ENCODE measurements at regions not wholly inside any gene's neighbourhood (a gene's known extent, or its start where the extent isn't known, plus 50 kb on each side); places are given as distances from the start of the nearest gene placed in this dataset.
"Not testable (repeated sequence)": the region's sequence is repeated elsewhere in the genome, so short reads cannot be mapped to it uniquely, and the experiment has no call there.

DNA sequence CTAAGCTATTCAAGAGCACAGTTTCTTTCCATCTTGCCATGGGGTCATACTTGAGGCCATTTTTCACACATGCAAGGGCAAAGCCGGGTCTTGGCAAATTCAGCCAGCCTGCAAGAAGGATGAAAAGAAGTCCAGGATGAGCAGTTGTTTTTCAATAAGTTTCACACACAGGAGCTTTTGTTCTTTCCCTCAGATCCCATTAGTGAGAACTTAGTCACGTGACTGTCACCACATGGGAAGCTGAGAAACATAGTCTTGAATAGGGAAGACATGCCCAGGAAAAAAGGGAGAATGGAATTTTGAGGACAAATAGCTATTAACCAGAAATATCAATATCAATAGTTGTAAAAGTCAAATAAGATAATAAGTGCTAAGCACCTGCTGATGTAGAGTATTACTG lies 137.7 kb downstream of the AHR start:
- no peak for FAIRE-seq
- DNase-seq (ENCODE audit: insufficient read length, low spot score), result no peak

DNA sequence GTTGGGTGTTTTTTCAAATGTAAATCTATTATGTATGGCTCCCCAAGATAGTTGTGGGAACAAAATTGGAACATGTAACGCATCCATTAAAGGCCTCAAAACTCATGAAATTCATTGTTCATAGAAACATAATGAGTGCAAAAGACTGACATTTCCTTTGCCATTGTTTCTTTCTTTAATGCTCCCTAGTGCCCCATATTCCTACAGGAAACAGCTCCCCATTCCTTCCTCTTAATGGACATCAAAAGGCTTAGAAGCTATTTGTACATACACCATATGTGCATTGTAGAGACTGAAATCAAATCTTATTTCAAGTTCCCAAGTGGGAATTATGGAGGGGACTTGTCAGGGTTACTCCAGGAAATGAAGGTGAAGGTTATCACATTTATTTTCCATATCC lies 139.1 kb downstream of the AHR start:
- DNase-seq (ENCODE audit: insufficient read length, low spot score), result no peak
- FAIRE-seq, result no peak

DNA sequence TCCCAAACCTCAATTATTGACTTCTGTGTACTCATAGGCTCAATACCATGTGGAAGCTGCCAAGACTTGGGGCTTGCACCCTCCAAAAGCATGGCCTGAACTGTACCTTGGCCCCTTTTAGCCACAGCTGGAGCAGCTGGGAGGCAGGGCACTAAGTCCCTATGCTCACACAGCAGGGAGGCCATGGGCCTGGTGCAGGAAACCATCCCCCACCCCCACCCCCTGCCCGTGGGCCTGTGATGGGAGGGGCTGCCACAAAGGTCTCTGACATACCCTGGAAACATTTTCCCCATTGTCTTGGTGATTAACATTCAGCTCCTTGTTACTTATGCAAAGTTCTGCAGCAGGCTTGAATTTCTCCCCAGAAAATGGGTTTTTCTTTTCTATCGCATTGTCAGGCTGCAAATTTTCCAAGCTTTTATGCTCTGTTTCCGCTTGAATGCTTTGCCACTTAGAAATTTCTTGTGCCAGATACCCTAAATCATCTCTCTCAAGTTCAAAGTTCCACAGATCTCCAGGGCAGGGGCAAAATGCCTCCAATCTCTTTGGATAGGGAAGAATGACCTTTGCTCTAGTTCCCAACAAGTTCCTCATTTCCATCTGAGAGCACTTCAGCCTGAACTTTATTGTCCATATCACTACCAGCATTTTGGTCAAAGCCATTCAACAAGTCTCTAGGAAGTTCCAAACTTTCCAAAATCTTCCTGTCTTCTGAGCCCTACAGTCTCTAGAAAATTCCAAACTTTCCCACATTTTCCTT lies 141.8 kb downstream of the AHR start:
- DNase-seq (ENCODE audit: insufficient read length, low spot score); FAIRE-seq: not testable (repeated sequence)

DNA sequence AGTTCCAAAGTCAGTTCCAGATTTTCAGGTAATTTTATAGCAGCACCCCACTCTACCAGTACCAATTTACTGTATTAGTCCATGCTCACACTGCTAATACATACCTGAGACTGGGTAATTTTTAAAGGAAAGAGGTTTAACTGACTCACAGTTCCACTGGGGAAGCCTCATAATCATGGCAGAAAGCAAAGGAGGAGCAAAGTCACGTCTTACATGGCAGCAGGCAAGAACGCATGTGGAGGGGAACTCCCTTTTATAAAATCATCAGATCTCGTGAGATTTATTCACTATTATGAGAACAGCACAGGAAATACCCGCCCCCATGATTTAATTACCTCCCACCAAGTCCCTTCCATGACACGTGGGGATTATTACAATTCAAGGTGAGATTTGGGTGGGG lies 142.4 kb downstream of the AHR start:
- DNase-seq (ENCODE audit: insufficient read length, low spot score) (no peak), FAIRE-seq (no peak)

DNA sequence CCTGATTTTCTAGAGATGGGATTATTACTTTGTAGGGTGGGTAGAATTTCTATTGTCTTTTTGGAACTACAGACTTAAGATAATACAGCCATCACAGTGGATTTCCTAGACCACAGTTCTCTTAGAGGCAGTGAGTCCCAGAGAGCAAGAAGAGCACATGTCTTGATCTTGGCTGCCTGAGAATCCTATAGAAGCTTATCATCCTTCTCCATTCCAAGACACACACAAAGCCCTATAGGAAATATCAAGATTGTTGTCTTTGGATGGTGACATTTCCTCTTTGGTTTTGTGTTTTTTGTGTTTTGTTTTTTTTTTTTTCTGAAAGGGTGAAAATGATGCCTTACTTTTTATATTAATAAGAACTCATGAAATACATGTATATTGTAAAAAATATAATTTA lies 143.1 kb downstream of the AHR start:
- DNase-seq (ENCODE audit: insufficient read length, low spot score) (no peak), FAIRE-seq (no peak)

DNA sequence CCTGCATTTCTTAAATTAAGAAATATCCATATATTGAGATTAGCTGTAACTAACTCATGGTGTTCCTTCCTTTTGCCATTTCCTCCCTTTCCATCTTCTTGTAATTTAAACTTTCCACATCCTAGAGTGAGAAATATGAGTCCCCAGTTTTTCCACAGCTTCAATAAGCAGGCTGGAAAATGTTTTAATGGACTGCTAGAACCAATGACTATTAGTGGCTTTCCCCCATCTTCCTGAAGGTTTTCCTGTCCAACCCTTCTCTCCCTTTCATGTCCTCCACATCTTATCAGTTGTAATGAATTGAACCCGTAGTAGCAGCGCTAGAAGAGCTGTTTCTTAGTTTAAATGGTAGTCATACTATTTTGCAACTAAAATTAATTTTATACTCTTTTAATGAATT lies 145.7 kb downstream of the AHR start:
- FAIRE-seq (no peak), DNase-seq (ENCODE audit: insufficient read length, low spot score) (no peak)

DNA sequence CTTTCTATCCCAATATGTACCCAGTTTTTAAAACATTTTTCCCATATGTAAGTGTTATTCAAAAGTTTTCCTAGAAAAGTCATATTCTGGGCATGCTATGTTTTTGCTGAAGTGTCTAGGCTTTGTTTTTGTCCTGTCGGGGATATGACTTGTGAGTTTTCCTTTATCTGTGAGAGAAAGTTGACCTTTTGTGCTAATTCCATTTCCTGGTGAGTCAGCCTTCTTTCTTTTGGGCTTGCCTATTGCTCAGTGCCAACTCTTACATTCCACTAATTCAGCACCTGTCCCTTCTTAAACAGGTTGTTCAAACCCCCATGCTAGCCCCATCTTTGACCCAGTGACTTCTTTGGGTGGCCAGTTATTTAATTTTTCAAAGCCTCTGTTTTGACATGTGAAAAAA lies 146.2 kb downstream of the AHR start:
- DNase-seq (ENCODE audit: insufficient read length, low spot score), result no peak
- no peak for FAIRE-seq

DNA sequence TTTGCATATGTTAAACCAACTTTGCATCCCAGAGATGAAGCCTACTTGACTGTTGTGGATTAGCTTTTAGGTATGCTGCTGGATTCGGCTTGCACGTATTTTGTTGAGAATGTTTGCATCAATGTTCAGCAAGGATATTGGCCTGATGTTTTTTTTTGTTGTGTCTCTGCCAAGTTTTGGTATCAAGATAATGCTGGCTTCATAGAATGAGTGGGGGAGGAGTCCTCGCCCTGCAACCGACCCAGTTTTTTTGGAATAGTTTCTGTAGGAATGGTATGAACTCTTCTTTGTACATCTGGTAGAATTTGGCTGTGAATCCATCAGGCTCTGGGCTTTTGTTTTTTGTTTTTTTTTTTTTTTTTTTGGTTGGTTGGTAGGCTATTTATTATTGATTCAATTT lies 147.9 kb downstream of the AHR start:
- no peak for FAIRE-seq
- DNase-seq (ENCODE audit: insufficient read length, low spot score), result no peak

DNA sequence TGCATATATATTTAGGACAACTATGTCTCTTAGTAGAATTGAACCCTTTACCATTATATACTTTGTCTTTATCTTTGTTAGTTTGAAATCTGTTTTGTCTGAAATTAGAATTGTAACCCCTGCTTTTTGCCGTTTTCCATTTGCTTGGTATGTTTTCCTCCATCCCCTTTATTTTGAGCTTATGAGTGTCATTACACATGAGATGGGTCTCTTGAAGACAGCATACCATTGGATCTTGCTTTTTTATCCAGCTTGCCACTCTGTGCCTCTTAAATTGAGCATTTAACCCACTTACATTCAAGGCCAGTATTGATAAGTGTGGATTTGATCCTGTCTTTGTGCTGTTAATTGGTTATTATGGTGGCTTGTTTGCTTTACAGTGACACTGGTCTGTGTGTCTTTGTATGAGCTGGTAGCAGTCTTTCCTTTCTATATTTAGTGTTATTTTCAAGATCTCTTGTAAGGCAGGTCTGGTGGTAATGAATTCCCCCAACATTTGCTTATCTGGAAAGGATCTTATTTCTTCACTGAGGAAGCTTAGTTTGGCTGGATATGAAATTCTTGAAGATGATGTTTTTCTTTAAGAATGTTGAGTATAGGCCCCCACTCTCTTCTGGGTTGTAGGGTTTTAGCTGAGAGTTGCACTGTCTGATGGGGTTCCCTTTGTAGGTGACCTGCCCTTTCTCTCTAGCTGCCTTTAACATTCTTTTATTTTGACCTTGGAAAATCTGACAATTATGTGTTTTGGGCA lies 149.5 kb downstream of the AHR start:
- no peak for FAIRE-seq
- DNase-seq (ENCODE audit: insufficient read length, low spot score), result no peak

DNA sequence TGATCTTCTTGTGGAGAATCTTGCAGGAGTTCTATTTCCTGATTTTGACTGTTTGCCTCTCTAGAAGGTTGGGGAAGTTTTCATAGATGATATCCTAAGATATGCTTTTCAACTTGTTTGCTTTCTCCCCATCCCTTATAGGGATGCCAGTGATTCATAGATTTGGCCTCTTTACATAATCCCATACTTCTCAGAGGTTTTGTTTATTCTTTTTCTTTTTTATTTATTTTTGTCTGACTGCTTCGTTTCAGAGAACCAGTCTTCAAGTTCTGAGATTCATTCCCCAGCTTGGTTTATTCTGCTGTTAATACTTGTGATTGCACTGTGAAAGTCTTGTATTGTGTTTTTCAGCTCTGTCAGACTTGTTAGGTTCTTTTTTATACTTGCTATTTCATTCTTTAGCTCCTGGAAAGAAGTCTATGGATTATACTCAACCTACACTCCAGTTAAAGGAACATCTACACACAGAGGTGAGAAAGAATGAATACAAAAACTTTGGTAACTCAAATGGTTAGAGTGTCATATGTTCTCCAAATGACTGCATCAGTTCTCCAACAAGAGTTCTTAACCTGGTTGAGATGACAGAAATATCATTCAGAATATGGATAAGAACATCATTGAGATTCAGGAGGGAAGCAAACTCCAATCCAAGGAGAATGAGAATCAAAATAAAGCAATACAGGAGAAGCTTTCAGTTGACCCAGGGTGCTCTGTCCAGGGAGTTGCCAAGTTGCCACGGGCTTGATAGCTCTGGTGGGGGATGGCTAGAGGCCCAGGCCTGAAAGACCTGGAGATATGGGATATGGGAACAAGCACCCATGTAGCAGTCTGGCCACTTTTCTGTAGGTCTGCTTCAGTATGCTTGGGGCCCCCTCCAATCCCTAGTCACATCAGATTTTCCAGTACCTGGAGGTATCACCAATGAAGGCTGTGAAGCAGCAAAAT lies 150.3 kb downstream of the AHR start:
- no peak for FAIRE-seq
- DNase-seq (ENCODE audit: insufficient read length, low spot score), result no peak

DNA sequence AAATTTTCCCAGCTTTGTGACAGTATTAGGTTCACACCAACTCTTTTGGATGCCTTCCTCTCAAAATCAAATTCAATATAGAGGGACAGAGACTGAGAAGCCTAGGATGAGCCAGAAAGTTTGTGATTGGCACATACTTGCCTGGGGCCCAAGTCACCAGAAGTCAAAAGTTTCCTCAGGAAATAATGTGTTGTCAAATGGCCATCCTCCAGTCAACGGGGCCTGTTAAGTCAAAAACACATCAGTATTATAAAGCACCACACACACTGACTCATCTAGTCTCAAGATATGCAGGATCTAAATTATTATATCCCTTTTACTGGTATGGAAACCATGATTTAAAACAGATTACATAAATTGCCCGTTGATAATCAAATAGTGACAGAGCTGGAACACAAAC lies 158.1 kb downstream of the AHR start:
- FAIRE-seq, result no peak
- DNase-seq (ENCODE audit: insufficient read length, low spot score), result no peak

DNA sequence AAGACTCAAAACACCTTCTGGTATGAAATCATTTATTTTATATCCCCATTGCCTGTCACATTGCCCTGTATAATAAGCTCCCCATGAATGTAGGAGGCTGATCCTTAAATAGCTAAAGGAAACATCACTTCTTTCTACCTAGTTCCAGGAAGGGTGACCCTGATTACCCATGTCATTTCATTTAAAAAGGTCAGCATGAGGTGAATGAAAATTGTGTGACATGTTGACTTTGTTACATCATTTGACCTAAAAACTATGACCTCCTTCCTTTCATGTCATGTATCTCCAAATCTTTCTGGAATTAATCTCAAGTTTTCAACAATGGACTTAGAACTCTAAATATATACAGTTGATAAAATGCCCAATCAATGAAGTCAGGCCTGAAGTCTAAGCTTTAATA lies 161.5 kb downstream of the AHR start:
- DNase-seq (ENCODE audit: insufficient read length, low spot score), result no peak
- FAIRE-seq, result no peak

DNA sequence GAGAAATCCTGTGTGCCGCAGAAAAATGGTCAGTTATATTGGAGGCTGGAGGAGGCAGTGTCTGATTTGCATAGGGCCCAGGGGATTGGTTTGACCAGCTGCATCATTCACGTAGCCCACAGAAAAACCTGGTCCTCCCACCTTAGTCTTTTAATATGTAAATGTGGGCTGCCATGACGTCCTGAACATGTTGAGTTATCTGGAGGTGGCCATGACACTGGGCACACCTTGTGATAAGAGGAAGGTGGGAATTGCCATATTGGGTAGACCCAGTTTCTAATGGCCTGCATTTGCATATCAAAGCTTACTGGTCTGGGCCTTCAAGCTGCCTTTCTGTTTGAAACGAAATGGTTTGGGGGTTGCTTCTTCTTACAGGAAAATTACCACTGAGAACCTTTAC lies 162.2 kb downstream of the AHR start:
- DNase-seq (ENCODE audit: insufficient read length, low spot score), result no peak
- FAIRE-seq, result no peak

DNA sequence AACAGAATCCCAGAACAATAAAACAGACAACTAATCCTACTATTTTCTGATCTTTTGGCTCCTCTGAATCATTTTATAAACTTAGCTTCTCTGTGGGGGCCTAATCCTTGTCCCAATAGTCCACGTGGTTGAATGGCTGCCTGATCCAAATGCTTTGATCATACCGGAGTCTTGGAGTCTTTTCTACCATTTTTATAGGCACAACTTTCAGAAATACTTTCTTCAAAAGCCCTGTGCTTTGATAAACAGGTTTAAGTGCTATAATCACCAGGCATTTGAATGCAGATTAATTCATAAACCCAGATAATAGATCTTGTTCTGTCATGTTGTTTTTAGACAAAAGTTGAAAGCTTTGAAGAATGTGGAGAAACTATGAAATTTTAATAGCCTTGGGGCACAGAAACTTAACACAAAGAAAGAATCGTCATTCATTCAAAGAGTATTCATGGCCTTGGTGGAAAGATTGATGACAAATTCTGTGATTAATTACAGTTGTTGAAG lies 163.7 kb downstream of the AHR start:
- DNase-seq (ENCODE audit: insufficient read length, low spot score) (no peak), FAIRE-seq (no peak)

DNA sequence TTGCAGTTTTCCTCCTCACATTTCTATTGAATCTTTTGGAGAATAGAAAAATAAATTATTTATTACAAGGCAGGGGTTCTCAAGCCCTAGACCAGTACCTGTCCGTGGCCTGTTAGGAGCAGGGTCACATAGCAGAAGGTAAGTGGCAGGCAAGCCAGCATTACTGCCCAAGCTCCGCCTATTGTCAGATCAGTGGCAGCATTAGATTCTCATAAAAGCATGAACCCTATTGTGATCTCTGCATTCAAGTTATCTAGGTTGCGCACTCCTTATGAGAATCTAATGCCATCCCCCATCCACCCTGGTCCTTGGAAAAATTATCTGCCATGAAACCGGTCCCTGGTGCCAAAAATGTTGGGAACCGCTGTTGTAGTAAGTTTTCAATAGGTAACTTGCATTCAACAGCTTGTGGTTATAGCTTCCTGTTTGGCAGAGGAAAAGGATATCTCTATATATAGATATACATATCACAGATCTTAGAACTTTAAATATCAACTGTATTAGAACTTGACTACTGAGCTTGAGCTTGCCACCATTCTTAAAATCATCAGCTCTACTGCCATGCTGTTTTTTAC lies 165.1 kb downstream of the AHR start:
- no peak for DNase-seq (ENCODE audit: insufficient read length, low spot score)
- no peak for FAIRE-seq

DNA sequence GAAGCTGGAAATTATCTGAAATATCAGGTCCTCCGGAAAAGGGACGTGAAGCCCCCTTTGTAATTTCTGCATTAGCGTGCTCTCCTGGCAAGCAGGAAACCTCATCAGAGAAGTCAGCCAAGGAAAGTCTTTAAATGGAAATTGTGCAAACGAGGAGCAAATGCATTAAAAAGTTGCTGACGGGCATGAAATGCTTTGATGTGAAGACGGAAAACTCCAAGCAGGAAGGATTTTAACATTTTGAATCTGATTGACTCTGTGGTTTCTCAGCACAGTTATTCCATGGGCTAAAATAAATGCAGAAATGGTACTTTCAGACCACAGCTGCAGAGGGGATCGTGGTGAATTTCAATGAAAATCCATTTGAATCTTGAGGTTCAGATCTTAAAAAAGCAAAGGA lies 167.8 kb downstream of the AHR start:
- DNase-seq (ENCODE audit: insufficient read length, low spot score), result no peak
- FAIRE-seq, result no peak

DNA sequence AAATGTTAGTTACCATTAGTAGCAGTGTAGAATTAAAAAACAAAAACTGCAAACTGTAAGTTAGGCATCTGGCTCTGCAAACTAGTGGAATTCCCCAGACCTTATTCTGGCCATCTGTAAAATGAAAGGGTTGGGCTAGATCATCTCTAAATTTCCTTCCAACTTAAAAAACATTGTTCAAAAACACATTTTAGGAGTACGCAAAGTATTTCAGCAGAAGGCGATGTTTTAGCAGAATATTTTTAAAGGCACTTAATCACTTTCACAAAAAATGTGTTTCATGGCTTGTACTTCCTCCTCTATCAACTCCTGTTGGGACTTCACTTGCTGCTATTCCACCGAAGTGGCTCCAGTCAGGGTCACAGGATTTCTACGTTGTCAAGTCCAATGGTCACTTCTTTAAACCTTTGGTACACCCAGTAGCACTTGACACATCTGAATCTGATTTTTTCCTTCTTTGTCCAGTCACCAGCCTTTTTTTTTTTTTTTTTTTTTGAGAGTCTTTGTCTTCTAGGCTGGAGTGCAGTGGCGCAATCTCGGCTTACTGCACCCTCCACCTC lies 169.0 kb downstream of the AHR start:
- FAIRE-seq (no peak), DNase-seq (ENCODE audit: insufficient read length, low spot score) (no peak)

DNA sequence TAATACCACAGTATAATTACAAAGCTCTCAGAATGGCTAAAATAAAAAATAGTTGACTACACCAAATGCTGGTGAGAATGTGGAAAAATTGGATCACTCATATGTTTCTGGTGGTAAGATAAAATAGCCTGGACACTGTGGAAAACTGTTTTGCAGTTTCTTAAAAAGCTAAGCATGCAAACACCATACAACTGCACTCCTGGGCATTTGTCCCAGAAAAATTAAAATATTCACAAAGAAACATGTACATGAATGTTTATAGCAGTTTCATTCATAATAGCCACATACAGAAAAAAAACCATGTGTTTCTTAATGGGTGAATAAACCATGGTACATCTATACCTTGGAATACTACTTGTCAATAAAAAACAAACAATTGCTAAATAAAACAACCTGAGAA lies 172.9 kb downstream of the AHR start:
- FAIRE-seq, result no peak
- no peak for DNase-seq (ENCODE audit: insufficient read length, low spot score)

DNA sequence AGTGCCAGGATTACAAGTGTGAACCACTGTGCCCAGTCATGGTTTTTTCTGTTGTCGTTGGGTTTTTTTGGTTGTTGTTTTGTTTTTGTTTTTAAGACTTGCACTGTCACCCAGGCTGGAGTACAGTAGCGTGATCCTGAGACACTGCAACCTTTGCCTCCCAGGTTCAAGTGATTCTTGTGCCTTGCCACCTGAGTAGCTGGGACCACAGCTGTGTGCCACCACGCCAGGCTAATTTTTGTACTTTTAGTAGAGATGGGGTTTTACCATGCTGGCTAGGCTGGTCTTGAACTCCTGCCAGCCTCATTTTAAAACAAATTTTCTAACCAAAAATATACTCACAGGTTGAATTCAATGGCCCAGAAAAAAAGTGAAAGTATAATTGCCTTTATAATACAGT lies 174.1 kb downstream of the AHR start:
- no peak for DNase-seq (ENCODE audit: insufficient read length, low spot score)
- no peak for FAIRE-seq

DNA sequence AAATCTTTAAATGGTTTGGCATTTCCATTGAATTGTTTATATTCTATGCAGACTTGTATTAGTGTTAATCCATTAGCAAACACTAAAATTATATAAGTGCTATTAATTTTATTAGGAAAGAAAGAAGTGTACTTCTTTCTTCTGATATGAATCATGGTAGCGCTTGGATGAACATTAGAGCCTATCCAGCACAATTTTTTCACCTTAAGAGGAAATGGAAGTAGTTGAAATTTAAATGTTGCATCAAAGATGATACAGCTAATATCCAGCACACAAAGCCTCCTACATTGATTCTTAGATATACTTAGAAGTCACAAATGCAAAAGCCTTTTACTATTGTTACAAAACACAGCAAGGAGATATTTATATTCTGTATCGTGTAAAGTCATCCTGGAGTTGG lies 174.5 kb downstream of the AHR start:
- DNase-seq (ENCODE audit: insufficient read length, low spot score) (no peak), FAIRE-seq (no peak)
